ENCODE measurements at regions not wholly inside any gene's neighbourhood (a gene's known extent, or its start where the extent isn't known, plus 50 kb on each side); places are given as distances from the start of the nearest gene placed in this dataset.

DNA sequence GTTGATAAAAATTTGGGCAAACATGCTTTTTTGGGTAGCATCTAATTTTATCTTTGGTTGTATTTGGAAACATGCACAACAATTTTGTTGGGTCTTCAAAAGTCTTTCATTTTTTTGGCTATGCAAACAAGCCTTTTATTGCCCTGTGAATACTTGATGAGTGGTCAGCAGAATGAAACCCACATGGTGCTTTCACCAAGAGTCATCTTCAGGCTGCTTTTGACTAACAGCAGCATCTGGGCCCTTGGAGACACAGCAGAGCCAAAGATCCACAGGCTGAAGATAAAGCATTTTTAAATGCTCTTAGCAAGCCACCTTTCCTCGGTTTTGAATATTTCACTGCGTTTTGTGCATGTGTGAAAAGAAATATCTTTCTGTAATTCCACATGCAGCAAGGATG, 154.9 kb downstream of the FGF9 start:
- Mint-ChIP-seq H3K27ac (peak overlapping the region; percentile 88), H3K9me3 (peaks cover 6% of the 10 kb centered on the region), H3K4me3 (no peak overlapping the region), H3K27me3 (ENCODE audit: low read depth) (no peaks in the 10 kb centered on the region), H3K36me3 (no peaks in the 10 kb centered on the region), H3K4me1 (peaks cover 65% of the 10 kb centered on the region)
- TF ChIP-seq, protein P1, sequence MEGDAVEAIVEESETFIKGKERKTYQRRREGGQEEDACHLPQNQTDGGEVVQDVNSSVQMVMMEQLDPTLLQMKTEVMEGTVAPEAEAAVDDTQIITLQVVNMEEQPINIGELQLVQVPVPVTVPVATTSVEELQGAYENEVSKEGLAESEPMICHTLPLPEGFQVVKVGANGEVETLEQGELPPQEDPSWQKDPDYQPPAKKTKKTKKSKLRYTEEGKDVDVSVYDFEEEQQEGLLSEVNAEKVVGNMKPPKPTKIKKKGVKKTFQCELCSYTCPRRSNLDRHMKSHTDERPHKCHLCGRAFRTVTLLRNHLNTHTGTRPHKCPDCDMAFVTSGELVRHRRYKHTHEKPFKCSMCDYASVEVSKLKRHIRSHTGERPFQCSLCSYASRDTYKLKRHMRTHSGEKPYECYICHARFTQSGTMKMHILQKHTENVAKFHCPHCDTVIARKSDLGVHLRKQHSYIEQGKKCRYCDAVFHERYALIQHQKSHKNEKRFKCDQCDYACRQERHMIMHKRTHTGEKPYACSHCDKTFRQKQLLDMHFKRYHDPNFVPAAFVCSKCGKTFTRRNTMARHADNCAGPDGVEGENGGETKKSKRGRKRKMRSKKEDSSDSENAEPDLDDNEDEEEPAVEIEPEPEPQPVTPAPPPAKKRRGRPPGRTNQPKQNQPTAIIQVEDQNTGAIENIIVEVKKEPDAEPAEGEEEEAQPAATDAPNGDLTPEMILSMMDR (IDR thresholded peaks at IDR 0.05; ENCODE audit: unreplicated experiment): no peak
- DNase-seq (ENCODE audit: low spot score in 2 of 2, unreplicated experiment in 2 of 2): no peak

- H3K36me3 Mint-ChIP-seq: no peaks in the 10 kb centered on the region
- peaks cover 65% of the 10 kb centered on the region for H3K4me1 Mint-ChIP-seq
- H3K4me3 Mint-ChIP-seq: no peak overlapping the region
- H3K9me3 Mint-ChIP-seq: peaks cover 6% of the 10 kb centered on the region
- no peak for DNase-seq (ENCODE audit: low spot score in 2 of 2, unreplicated experiment in 2 of 2)
- H3K27me3 Mint-ChIP-seq (ENCODE audit: low read depth): no peaks in the 10 kb centered on the region
- peak overlapping the region; percentile 88 for H3K27ac Mint-ChIP-seq
- TF ChIP-seq, protein P1 (IDR thresholded peaks at IDR 0.05; ENCODE audit: unreplicated experiment): no peak
Measured at GRCh38 chr13:21826214-21827015, 155.5 kb downstream of the FGF9 start.

GRCh38 chr13:21831654-21832324, 160.9 kb downstream of the FGF9 start:
- Mint-ChIP-seq H3K4me1 (peaks cover 41% of the 10 kb centered on the region), H3K27ac (no peak overlapping the region), H3K27me3 (ENCODE audit: low read depth) (no peaks in the 10 kb centered on the region), H3K9me3 (no peaks in the 10 kb centered on the region), H3K36me3 (no peaks in the 10 kb centered on the region), H3K4me3 (no peak overlapping the region)
- DNase-seq (ENCODE audit: low spot score in 2 of 2, unreplicated experiment in 2 of 2): no peak
- TF ChIP-seq, protein P1 (IDR thresholded peaks at IDR 0.05; ENCODE audit: unreplicated experiment): no peak

DNA sequence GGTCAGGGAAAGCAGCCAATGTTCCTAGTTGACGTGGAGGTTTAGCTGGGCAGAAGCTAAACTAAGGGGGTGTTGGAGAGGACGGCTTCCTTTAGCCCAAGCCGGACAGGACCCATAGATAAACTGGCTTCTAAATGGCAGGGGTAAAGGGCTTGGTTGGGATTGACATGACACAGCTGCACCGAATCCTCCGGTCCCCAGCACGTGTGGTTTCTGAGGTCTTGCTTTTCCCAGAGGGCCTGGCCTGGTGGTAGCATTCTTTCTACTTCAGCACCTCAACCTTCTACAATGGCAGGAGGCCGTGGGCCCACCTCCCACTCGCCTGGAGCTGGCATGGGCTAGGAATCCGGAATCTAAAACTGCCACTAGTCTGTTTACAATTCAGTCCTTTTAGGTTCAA, 163.0 kb downstream of the FGF9 start:
- DNase-seq (ENCODE audit: low spot score in 2 of 2, unreplicated experiment in 2 of 2): no peak
- no peaks in the 10 kb centered on the region for H3K9me3 Mint-ChIP-seq

DNA sequence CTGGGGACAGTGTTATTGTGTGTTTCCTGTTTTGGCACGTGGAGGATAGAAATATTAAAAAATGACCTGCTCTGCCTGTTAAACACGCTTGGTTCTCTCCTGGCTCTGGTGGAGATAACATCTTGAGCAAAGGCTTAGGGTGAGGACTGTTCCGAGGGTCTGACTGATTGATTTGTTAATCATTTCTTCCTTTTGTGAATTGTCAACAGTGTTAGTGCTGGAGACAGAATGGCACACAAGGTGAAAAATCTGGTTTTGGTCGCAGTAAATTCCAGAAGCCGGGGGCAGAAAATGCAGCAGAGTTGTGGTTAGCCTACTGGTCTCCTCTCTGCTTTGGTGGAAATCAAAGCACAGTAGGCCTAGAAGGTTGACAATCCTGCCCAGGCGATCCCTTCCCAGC, 163.6 kb downstream of the FGF9 start:
- peak overlapping the region; percentile 87 for H3K27ac Mint-ChIP-seq
- TF ChIP-seq, protein P1 (IDR thresholded peaks at IDR 0.05; ENCODE audit: unreplicated experiment): no peak
- H3K36me3 Mint-ChIP-seq: no peaks in the 10 kb centered on the region
- no peak for DNase-seq (ENCODE audit: low spot score in 2 of 2, unreplicated experiment in 2 of 2)
- no peaks in the 10 kb centered on the region for H3K9me3 Mint-ChIP-seq
- H3K4me3 Mint-ChIP-seq: no peak overlapping the region
- no peaks in the 10 kb centered on the region for H3K27me3 Mint-ChIP-seq (ENCODE audit: low read depth)
- H3K4me1 Mint-ChIP-seq: peaks cover 46% of the 10 kb centered on the region

More for the DNA sequence above, 163.0 kb downstream of the FGF9 start:
- peak overlapping the region; percentile 10 for H3K27ac Mint-ChIP-seq
- TF ChIP-seq, protein P1 (IDR thresholded peaks at IDR 0.05; ENCODE audit: unreplicated experiment): no peak
- H3K4me3 Mint-ChIP-seq: no peak overlapping the region
- H3K36me3 Mint-ChIP-seq: no peaks in the 10 kb centered on the region
- peaks cover 42% of the 10 kb centered on the region for H3K4me1 Mint-ChIP-seq
- H3K27me3 Mint-ChIP-seq (ENCODE audit: low read depth): no peaks in the 10 kb centered on the region

Measured in mesothelial cell of epicardium (in vitro differentiated cells).